NT2/D1 (cell line): ENCODE measurements at regions not wholly inside any gene's neighbourhood (a gene's known extent, or its start where the extent isn't known, plus 50 kb on each side); places are given as distances from the start of the nearest gene placed in this dataset.
"Not testable (repeated sequence)": the region's sequence is repeated elsewhere in the genome, so short reads cannot be mapped to it uniquely, and the experiment has no call there.

Source experiments
- DNase-seq: peaks from one replicate; pipeline ENCODE4 v3.0.0-alpha.2; 2011; ENCODE audit warnings: low read depth, low spot score
- H3K27me3 ChIP-seq: 2 replicates; pipeline ENCODE4 v1.6.0; 2011; ENCODE audit warnings: mild to moderate bottlenecking; ENCODE audit not compliant: insufficient read length, insufficient read depth
- H3K36me3 ChIP-seq: 2 replicates; pipeline ENCODE4 v1.6.1; 2011; ENCODE audit warnings: mild to moderate bottlenecking, low read length, mixed read lengths; ENCODE audit not compliant: insufficient read depth, insufficient read length
- H3K4me1 ChIP-seq: 2 replicates; pipeline ENCODE4 v1.5.1; 2011; ENCODE audit not compliant: insufficient read depth, insufficient read length
- H3K4me3 ChIP-seq: 2 replicates; pipeline ENCODE4 v1.5.1; 2011; ENCODE audit warnings: low read depth; ENCODE audit not compliant: insufficient read length
- H3K9ac ChIP-seq: 2 replicates; pipeline ENCODE4 v1.6.0; 2011; ENCODE audit warnings: low read depth; ENCODE audit not compliant: insufficient read length
- H3K9me3 ChIP-seq: 2 replicates; pipeline ENCODE4 v1.5.1; 2011; ENCODE audit warnings: mild to moderate bottlenecking, low read length; ENCODE audit not compliant: insufficient read depth
- SUZ12 ChIP-seq: IDR thresholded peaks from 2 replicates; pipeline ENCODE4 v1.6.1; 2011; ENCODE audit not compliant: insufficient read length, insufficient read depth; ENCODE audit errors: extremely low read depth
- YY1 ChIP-seq: IDR thresholded peaks from 2 replicates; pipeline ENCODE4 v1.6.1; 2011; ENCODE audit not compliant: insufficient read length, insufficient read depth
- ZNF274 ChIP-seq: IDR thresholded peaks from 2 replicates; pipeline ENCODE4 v1.6.1; 2011; ENCODE audit warnings: mild to moderate bottlenecking, low read depth, low read length

DNA sequence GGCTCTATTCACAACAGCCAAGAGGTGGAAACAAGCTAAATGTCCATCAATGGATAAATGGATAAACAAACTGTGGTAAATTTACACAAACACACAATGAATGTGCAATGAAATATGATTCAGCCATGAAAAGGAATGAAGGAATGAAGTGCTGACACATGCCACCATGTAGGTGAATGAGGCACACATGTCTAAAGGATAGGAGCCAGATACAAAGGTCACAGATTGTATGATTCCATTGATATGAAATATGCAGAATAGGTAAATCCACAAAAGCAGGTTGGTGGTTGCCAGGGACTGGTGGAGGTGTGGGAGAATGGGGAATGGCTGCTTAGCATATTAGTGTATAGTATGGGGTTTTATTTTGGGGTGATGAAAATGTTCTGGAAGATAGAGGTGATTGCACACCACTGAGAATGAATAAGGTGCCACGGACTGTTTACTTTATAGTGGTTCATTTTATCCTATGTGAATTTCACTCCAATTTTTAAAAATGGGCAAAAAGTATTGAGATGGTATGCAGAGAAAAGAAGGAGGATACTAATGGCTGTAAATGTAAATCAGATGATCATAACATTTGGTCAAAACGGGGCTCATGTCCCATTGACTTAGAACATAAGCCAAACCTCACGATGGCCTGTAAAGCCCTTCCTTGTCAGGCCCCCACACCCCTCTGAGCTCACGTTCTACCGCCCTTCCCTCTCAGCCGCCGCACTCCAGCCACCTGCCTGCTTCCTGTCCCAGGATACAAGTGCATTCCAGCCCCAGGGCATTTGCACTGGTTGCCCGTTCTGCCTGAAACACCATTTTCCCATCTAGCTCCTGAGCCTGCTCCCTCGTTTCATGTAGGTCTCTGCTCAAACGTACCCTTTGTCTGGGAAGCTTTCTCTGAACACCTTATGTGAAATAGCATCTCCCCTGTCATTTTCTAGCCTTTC lies 165.5 kb downstream of the DDX1 start:
- Histone ChIP-seq H3K36me3 (no peaks in the 10 kb centered on the region), H3K9me3 (peaks cover 9% of the 10 kb centered on the region; the same call in 1 of the 2 replicates), H3K4me1 (no peaks in the 10 kb centered on the region), H3K9ac (no peak overlapping the region), H3K4me3 (no peak overlapping the region), H3K27me3 (no peaks in the 10 kb centered on the region)
- no peak for DNase-seq
- TF ChIP-seq ZNF274 (no peak), SUZ12 (no peak), YY1 (no peak)

DNA sequence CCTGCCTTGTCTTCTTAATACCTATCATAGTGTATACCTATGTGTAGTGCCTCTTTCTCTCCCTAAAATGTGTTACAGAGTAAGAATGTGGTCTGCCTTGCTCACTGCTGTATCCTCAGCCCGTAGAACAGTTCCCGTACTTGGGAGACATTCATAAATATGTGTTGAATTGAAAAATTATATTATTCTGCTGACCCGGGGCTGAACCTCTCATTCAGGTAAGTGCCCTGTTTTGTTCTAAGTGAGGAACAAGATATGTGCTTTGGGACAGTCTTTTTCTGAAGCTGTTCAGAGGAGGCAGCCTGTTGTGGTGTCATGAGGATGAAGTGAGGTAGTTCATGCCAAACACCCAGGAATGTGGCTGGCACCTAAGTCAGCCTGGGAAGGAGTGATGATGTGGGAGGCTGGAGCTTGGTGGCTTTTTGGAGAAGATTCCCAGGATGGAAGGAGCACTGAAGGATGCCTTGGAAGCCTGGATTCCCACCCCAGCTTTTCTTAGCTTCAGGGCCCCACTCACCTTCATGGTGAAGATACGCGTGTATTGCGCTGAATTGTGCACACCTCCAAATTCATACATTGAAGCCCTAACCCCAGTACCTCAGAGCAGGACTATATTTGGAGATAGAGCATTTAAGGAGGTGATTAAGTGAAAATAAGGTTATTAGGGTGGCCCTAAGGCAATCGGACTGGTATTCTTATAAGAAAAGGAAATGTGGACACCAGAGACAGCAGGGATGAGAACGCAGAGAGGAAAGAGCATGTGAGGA lies 166.3 kb downstream of the DDX1 start:
- no peak for DNase-seq
- H3K4me1 ChIP-seq, result no peaks in the 10 kb centered on the region
- no peak overlapping the region for H3K4me3 ChIP-seq
- H3K9me3 ChIP-seq, result peaks cover 9% of the 10 kb centered on the region; the same call in 1 of the 2 replicates
- H3K36me3 ChIP-seq, result no peaks in the 10 kb centered on the region
- TF ChIP-seq ZNF274, result no peak
- no peaks in the 10 kb centered on the region for H3K27me3 ChIP-seq
- no peak overlapping the region for H3K9ac ChIP-seq

DNA sequence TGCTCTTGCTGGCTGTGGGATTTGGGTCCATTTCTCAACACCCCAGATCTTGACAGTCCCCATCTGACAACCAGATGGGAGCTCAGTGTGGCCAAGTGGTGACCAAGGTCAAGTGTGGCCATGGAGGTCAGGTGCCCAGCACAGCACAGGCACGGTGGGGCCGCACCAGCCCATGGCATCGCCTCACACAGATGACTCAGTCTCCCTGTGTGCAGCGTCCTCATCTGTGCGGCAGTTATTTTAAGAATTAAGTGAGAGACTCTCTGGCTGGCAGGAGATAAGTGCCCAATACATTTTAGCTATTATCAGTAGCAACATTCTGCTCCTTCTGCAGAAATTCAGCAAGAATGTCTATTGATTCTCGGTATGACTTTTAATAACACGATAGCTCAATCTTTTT lies 167.2 kb downstream of the DDX1 start:
- Histone ChIP-seq H3K27me3 (no peaks in the 10 kb centered on the region), H3K9ac (no peak overlapping the region), H3K4me3 (no peak overlapping the region), H3K4me1 (peaks cover 3% of the 10 kb centered on the region), H3K36me3 (no peaks in the 10 kb centered on the region), H3K9me3 (peaks cover 9% of the 10 kb centered on the region; the same call in 1 of the 2 replicates)
- DNase-seq, result no peak
- TF ChIP-seq SUZ12, result no peak
- TF ChIP-seq ZNF274, result no peak
- TF ChIP-seq YY1, result no peak

DNA sequence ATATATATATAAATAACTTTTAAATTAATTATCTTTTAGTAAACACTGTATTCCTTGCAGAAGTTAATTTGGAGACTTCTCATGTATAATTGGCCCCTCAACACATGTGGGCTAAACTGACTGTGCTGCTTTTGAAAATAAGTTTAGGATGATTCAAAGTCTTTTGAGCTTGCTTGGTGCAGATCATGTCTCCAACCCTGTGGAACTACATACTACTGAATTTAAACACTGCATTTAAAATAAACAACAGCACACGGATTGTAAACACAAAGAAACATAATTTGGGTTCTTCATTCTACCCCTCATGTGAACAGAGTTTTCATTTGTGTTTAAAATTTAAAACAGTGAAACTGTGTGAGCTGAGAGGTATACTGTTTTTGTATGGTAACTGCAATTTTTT lies 167.7 kb downstream of the DDX1 start:
- DNase-seq, result no peak
- Histone ChIP-seq H3K9ac (no peak overlapping the region), H3K4me1 (peaks cover 4% of the 10 kb centered on the region), H3K4me3 (no peak overlapping the region), H3K9me3 (peaks cover 9% of the 10 kb centered on the region; the same call in 1 of the 2 replicates), H3K36me3 (no peaks in the 10 kb centered on the region), H3K27me3 (no peaks in the 10 kb centered on the region)
- TF ChIP-seq ZNF274, result no peak
- TF ChIP-seq SUZ12, result no peak
- TF ChIP-seq YY1, result no peak

DNA sequence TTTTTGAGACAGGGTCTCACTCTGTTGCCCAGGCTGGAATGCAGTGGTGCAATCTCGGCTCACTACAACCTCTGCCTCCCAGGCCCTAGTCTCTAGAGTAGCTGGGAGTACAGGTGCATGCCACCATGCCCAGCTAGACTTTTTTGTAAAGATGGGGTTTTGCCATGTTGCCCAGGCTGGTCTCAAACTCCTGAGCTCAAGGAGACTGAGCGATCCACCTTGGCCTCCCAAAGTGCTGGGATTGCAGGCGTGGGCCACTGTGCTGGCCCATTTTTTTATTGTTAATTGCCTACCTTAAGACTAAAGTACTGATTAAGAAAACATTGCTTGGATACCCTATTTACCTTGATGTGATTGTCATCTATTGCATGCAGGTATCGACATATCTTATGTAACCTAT lies 168.1 kb downstream of the DDX1 start:
- DNase-seq, H3K36me3 ChIP-seq, H3K27me3 ChIP-seq, H3K4me1 ChIP-seq, H3K9me3 ChIP-seq, H3K9ac ChIP-seq, H3K4me3 ChIP-seq: not testable (repeated sequence)

DNA sequence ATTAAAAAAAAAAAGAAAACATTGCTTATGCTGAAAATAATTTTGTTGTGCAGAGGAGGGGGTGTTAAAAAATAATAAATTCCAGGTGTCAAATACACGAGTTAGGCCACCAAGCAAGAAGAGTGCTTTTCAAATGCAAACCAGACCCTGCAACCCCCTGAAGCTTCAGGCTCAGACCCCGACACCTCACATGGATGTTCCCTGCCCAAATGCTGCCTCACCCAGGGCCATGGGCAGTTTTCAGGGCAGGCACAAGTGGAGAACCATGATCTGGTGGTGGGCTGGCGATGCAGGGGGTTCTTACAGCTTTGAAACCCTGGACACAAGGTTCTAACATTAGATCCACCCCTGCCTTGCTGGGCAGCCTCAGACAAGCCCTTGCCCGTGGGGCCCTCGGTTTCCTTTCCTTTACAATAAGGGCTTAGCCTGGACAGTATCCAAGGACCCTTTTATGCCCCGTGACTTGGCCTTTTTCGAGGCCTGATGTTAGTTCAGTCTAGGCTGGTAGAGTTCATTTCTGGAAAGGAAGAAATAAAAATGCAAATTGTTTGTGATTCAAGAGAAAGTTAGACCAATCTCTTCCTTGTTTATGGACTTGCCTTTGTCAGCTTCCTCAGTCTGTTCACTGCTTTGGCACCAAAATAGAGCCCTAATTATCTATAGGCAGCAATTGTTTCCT lies 168.7 kb downstream of the DDX1 start:
- TF ChIP-seq YY1, result no peak
- no peak for TF ChIP-seq SUZ12
- TF ChIP-seq ZNF274, result no peak
- no peak for DNase-seq

DNA sequence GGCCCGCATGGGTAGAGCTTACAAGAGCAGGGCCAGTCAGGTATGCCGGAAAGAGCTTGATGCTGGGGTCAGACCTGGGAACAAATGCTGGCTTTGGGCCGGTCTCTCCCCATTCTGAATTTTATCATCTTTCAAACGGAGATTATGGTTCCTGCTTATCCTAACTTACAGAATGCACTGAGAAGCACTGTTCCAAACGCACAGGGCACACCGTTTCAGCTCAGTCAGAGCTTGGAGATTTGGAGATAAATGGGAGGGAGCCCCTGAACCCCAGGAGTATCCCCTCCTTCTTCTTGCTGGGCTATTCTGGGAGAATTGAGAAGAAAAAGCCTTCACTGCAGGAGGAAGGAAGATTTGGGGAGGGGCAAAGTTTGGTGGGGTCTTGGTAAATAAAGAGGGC lies 169.4 kb downstream of the DDX1 start:
- H3K9me3 ChIP-seq, result no peaks in the 10 kb centered on the region
- TF ChIP-seq SUZ12 (no peak), ZNF274 (no peak), YY1 (no peak)
- H3K4me1 ChIP-seq, result peaks cover 4% of the 10 kb centered on the region
- no peaks in the 10 kb centered on the region for H3K27me3 ChIP-seq
- no peak overlapping the region for H3K9ac ChIP-seq
- no peak for DNase-seq
- no peaks in the 10 kb centered on the region for H3K36me3 ChIP-seq
- H3K4me3 ChIP-seq, result no peak overlapping the region

More for the DNA sequence above, 168.7 kb downstream of the DDX1 start:
- H3K4me1 ChIP-seq, result peaks cover 4% of the 10 kb centered on the region
- H3K36me3 ChIP-seq, result no peaks in the 10 kb centered on the region
- no peak overlapping the region for H3K9ac ChIP-seq
- no peak overlapping the region for H3K4me3 ChIP-seq
- H3K9me3 ChIP-seq, result peaks cover 7% of the 10 kb centered on the region; the same call in 1 of the 2 replicates
- H3K27me3 ChIP-seq, result no peaks in the 10 kb centered on the region
